ENCODE measurements at regions not wholly inside any gene's neighbourhood (a gene's known extent, or its start where the extent isn't known, plus 50 kb on each side); places are given as distances from the start of the nearest gene placed in this dataset.

DNA sequence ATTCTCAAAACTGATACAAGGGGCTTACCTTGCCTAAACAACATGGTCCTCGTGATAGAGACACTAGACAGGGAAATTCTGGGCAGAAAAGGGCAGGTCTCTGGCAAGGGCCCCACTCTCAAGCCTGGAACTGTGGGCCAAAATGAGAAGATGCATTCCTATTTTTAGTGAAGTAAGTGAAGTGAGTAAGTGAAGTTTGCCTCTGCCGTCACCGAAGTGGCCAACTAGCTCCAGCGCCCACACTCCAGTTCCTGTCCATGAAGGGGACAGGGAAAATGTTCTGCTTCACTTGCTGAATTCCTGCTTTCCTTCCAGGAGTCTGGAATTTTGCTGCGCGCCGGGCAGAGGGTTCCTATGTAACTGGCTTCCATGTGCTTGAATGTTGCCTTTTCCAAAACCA, 1035.6 kb upstream of the TMEM132C start:
- TF ChIP-seq, protein P1, sequence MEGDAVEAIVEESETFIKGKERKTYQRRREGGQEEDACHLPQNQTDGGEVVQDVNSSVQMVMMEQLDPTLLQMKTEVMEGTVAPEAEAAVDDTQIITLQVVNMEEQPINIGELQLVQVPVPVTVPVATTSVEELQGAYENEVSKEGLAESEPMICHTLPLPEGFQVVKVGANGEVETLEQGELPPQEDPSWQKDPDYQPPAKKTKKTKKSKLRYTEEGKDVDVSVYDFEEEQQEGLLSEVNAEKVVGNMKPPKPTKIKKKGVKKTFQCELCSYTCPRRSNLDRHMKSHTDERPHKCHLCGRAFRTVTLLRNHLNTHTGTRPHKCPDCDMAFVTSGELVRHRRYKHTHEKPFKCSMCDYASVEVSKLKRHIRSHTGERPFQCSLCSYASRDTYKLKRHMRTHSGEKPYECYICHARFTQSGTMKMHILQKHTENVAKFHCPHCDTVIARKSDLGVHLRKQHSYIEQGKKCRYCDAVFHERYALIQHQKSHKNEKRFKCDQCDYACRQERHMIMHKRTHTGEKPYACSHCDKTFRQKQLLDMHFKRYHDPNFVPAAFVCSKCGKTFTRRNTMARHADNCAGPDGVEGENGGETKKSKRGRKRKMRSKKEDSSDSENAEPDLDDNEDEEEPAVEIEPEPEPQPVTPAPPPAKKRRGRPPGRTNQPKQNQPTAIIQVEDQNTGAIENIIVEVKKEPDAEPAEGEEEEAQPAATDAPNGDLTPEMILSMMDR (IDR thresholded peaks at IDR 0.05; ENCODE audit: insufficient read depth, low read length, poor library complexity, severe bottlenecking): no peak
- no peak for TF ChIP-seq EZH2phosphoT487 (conservative IDR thresholded peaks at IDR 0.05; ENCODE audit: low read length)
